Gastrocnemius medialis (tissue), 4 donors: ENCODE measurements at regions not wholly inside any gene's neighbourhood (a gene's known extent, or its start where the extent isn't known, plus 50 kb on each side); places are given as distances from the start of the nearest gene placed in this dataset.

Source experiments
- POLR2A ChIP-seq, 2 donors: fragments of 450-650 bp; IDR thresholded peaks; one replicate each; pipeline ENCODE4 v1.6.1; 2017; ENCODE audit warnings: antibody characterized with exemption in 2 of 2, mild to moderate bottlenecking in 2 of 2, moderate library complexity in 2 of 2
- TF ChIP-seq, protein P1 (sequence below), 5 experiments: fragments of 450-650 bp in 3 of 5; fragments of 200-600 bp in 2 of 5; sonication (generic) in 2 of 5; IDR thresholded peaks in 4 of 5; conservative IDR thresholded peaks in 1 of 5; 1 replicate in 4 of 5; 2 replicates in 1 of 5; pipeline ENCODE4 v1.5.1; 2016 to 2019; ENCODE audit warnings: antibody characterized with exemption in 5 of 5, mild to moderate bottlenecking in 3 of 5, moderate library complexity in 3 of 5

DNA sequence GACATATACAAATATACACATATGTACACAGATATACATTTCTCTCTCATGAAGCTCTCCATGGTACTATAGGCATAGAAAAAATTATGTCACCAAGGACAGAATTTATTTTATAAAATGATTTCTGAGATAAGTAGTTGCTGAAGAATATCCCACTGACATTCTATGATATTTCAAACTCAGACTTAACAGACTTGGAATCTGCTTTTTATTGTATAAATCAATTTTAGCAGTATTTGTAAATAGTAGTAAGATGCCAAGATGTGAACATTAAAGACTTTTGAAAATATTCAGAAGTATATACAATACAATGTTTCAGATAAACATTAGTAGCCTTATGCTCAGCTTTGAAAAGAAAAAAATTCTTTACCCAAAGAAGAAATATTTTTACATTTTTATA lies 107.4 kb upstream of the ARGLU1 start:
- TF ChIP-seq, protein P1, sequence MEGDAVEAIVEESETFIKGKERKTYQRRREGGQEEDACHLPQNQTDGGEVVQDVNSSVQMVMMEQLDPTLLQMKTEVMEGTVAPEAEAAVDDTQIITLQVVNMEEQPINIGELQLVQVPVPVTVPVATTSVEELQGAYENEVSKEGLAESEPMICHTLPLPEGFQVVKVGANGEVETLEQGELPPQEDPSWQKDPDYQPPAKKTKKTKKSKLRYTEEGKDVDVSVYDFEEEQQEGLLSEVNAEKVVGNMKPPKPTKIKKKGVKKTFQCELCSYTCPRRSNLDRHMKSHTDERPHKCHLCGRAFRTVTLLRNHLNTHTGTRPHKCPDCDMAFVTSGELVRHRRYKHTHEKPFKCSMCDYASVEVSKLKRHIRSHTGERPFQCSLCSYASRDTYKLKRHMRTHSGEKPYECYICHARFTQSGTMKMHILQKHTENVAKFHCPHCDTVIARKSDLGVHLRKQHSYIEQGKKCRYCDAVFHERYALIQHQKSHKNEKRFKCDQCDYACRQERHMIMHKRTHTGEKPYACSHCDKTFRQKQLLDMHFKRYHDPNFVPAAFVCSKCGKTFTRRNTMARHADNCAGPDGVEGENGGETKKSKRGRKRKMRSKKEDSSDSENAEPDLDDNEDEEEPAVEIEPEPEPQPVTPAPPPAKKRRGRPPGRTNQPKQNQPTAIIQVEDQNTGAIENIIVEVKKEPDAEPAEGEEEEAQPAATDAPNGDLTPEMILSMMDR (IDR thresholded peaks at IDR 0.05 in 4 of 5, conservative IDR thresholded peaks at IDR 0.05 in 1 of 5): no peak
- no peak for TF ChIP-seq POLR2A (IDR thresholded peaks at IDR 0.05)
